T-helper 1 cell treated with Interleukin-12 subunit alpha and Interleukin-12 subunit beta and Interleukin-4 antibody, amounts not matched to agents 30 ng/mL and 1 ng/mL, for 36 hours (primary cell): ENCODE measurements at regions not wholly inside any gene's neighbourhood (a gene's known extent, or its start where the extent isn't known, plus 50 kb on each side); places are given as distances from the start of the nearest gene placed in this dataset.

Source experiments
- intact Hi-C: fragments of 100-400 bp; cut with micrococcal nuclease; formaldehyde crosslinking; loops from one replicate; pipeline ENCODE4 v1.15.1; 2024

DNA sequence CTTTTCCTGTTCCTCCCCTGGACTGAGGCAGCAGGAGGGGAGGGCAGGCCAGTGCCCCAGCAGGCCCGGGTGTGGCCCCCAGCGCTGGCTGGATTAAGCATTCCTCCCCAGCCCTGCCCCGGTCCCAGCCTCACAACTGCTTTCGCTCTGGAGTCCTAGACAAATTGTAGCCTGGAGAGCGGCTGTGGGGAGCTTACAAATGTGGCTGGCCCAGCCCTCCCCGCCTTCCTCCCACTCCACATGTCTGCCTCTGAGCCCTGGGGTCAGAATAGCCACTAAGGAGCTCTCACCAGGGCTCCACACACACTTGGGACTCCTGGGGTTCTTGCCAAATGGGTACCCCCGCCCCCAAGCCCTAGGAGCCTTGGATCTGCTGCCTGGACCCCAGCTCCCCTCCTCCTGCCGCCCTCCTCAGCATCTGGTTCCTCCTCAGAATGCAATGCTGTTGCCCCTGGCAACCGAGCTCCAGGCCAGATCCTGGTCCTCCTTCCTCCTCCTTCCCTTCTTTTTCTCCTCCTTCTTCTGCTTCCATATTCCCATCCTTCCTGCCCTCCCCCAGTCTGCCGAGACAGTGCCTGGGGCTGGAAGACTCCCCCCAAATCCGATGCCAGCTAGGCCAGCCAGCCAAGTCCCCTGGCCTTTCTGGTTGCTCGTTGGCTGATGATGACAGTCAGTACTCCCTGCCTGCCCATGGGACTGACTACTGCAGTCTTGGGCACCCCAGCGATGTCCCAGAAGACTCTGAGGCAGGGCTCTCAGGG is 91.1 kb downstream of the LINGO1 start:
- intact Hi-C loops = loop anchor here (5.0 kb wide), 1 partner anchor 119 kb away; the partner anchor contains the start of genes HMG20A and PEAK1

DNA sequence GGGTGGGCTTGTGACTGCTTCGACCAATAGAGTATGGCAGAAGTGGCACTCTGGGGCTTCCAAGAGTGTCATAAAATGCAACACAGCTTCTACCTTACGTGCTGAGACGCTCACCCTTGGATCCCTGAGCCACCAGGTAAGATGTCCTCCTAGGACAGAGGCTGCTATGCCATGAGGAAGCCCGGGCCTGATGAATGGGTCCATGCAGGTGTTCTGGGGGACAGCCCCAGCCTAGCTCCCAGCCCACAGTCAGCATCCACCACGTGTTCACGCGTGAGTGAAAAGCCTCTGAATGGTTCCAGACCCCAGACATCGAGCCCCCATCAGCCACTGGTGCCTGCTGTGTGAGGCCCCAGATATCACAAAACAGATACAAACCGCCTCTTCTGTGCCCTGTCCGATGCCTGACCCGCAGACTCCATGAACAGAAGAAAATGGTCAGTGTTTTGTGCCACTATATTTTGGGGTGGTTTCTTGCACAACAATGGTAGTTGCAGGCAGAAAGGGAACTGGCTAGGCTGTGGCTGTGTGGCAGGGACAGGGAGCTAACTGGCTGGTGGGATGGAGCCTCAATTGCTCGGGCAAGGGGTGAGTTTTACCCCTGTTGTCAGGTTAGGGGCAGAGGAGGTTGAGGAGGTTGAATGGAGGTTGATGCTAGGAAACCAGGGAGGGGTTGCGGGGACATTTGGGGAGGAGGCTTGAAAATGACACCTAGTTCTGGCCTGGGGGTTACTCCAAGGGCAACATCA is 92.2 kb downstream of the LINGO1 start:
- intact Hi-C loops = loop anchor here (5.0 kb wide), 1 partner anchor 118 kb away; the partner anchor contains the start of genes HMG20A and PEAK1

DNA sequence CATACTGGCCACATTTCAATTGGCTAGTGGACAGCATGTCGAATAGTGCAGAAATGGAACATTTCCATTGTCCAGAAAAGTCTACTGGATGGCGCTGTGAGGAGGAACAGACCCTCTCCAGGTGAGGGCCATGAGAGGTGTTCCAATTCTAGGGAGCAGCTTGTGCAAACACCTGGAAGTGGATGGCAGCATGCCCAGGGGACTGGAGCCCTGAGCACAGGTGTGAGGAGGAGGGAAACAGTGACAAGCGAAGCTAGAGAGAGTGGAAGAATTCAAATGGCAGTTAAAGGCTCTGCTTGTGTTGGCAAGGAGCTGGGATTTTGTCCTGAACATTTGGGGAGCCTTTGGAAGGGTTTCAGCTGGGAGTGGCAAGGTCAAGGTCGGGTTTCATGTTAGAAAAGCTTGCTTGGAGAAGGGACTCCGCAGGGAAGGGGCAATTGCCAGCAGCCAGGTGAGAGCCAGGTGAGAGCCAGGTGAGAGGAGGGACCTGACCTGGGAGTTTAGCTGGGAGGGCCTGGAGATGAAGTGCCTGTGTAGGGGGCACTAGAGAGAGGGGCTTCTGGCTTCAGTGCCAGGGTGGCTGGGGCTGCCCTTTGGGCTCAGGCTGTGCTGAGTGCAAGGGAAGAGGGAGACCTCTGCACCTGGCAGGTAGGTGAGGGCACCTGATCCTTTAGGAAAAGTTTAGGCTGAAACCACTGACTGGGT is 93.8 kb downstream of the LINGO1 start:
- intact Hi-C loops = no loop called here

DNA sequence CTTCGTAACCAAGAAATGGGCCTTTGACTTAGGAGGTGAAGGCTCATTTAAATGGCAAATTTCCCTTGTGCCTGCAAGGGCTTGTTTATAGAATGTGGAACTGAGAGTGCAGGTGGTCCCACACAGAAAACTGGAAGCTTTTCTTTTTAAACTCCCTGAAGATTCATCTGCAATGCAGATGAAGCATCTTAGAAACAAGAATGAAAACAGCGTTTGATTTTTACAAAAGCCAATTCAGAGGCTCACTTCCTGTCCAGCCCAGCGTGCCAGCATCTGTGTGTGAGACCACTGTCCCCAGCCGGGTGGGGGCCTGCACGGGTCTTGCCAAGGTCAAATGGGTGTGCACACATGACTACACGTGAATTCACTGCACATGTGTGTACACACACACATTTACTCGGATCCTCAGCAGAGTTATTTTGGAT is 94.7 kb downstream of the LINGO1 start:
- intact Hi-C loops = no loop called here

DNA sequence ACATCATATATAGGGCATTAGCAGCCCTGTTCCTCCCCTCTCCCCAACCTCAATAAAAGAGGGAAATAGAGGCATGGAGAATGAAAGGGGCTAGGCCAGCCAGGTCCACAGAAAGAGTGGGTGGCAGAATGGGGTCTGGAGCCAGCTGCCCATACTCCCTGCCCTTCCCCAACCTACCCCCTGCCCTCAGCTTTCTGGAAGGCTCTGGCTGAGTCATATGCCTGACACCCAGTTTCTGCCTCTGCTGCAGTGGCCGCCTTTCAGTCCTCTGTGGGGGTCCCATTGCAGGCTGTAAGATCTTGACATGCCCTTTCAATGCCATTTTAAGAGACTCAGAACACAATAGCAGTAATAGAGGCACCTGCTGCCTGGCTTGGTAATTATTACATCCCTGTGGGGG is 95.7 kb downstream of the LINGO1 start:
- intact Hi-C loops = no loop called here

DNA sequence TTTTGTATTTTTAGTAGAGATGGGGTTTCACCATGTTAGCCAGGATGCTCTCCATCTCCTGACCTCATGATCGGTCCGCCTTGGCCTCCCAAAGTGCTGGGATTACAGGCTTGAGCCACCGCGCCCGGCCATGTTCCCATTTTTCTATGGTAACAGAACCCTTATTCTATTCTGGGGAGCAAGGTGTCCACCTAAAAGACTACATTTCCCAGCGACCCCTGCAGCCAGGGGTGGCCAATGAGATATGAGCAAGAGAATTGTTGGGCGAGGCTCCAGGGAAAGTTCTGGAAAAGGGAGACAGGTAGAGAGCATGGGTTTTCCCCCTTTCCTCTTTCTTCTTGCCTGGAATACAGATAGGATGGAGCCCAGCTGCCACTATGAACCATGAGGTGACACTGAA is 96.9 kb downstream of the LINGO1 start:
- intact Hi-C loops = no loop called here
